Smooth muscle cell (in vitro differentiated cells): ENCODE measurements at regions not wholly inside any gene's neighbourhood (a gene's known extent, or its start where the extent isn't known, plus 50 kb on each side); places are given as distances from the start of the nearest gene placed in this dataset.

ENCODE experiments used
- DNase-seq: peaks from one replicate; lab custom pipeline; 2025; ENCODE audit not compliant: unreplicated experiment; lab: John Stamatoyannopoulos, UW
- H2AFZ ChIP-seq: fragments of 200-600 bp; sonication (generic); 2 replicates; pipeline ENCODE4 v1.6.0; 2016; ENCODE audit warnings: antibody characterized with exemption, low read depth, mild to moderate bottlenecking
- H3F3A ChIP-seq: fragments of 200-600 bp; sonication (generic); 2 replicates; pipeline ENCODE4 v1.6.0; 2017; ENCODE audit warnings: antibody characterized with exemption, low read depth
- H3K27ac ChIP-seq: fragments of 200-600 bp; sonication (generic); 2 replicates; pipeline ENCODE4 v1.5.1; 2016; ENCODE audit warnings: low read depth, mild to moderate bottlenecking
- H3K27me3 ChIP-seq: fragments of 200-600 bp; sonication (generic); 2 replicates; pipeline ENCODE4 v1.6.1; 2016; ENCODE audit warnings: low read depth, mild to moderate bottlenecking
- H3K36me3 ChIP-seq: fragments of 200-600 bp; sonication (generic); 2 replicates; pipeline ENCODE4 v1.5.1; 2016; ENCODE audit warnings: low read depth
- H3K4me1 ChIP-seq: fragments of 200-600 bp; sonication (generic); 2 replicates; pipeline ENCODE4 v1.5.1; 2016; ENCODE audit warnings: low read depth
- H3K4me2 ChIP-seq: fragments of 200-600 bp; sonication (generic); 2 replicates; pipeline ENCODE4 v1.6.0; 2016; ENCODE audit warnings: mild to moderate bottlenecking
- H3K4me3 ChIP-seq: fragments of 200-600 bp; sonication (generic); 2 replicates; pipeline ENCODE4 v1.5.1; 2016; ENCODE audit warnings: mild to moderate bottlenecking
- H3K79me2 ChIP-seq: fragments of 200-600 bp; sonication (generic); 2 replicates; pipeline ENCODE4 v1.6.0; 2016; ENCODE audit warnings: low read depth, mild to moderate bottlenecking
- H3K9ac ChIP-seq: fragments of 200-600 bp; sonication (generic); 2 replicates; pipeline ENCODE4 v1.6.0; 2016; ENCODE audit warnings: low read depth
- H3K9me3 ChIP-seq: fragments of 200-600 bp; sonication (generic); replicated peaks from 2 replicates; pipeline ENCODE4 v1.5.1; 2016; ENCODE audit warnings: low read depth
- H4K20me1 ChIP-seq: fragments of 200-600 bp; sonication (generic); 2 replicates; pipeline ENCODE4 v1.6.0; 2016; ENCODE audit warnings: low read depth
- WGBS: methylation state at CpG from one replicate; pipeline ENCODE4 v1.1.7; 2016; ENCODE audit warnings: low lambda C conversion rate; 5-methylcytosine and 5-hydroxymethylcytosine counted together
- TF ChIP-seq, protein P1 (sequence below): fragments of 200-600 bp; sonication (generic); IDR thresholded peaks from 2 replicates; pipeline ENCODE4 v1.5.1; 2017; ENCODE audit warnings: borderline replicate concordance, mild to moderate bottlenecking, antibody characterized with exemption; ENCODE audit not compliant: insufficient read depth, poor library complexity, severe bottlenecking

DNA sequence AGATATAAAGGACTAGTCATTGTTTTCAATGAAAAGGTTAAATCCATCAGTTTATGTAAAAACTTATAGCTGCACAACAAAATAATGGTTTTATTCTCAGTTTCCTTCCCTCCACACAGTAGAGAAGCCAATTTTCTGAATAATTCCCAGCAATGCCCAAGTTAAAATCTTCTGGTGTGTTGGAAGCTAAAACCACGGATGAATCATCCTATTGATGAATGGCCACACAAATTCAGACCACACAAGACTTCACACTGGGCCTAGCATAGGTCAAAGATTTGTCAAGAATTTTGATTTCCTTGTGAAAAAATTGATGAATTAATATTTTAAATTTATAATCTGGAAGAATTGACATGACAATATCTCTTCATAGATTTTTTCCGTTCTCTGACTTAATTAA is 617.6 kb downstream of the INHBA start:
- WGBS, result 70% methylated on average over 2 of the region's 2 CpGs
- H3K79me2 ChIP-seq, result no peaks in the 10 kb centered on the region
- H3K36me3 ChIP-seq, result peaks cover 3% of the 10 kb centered on the region
- TF ChIP-seq, protein P1, sequence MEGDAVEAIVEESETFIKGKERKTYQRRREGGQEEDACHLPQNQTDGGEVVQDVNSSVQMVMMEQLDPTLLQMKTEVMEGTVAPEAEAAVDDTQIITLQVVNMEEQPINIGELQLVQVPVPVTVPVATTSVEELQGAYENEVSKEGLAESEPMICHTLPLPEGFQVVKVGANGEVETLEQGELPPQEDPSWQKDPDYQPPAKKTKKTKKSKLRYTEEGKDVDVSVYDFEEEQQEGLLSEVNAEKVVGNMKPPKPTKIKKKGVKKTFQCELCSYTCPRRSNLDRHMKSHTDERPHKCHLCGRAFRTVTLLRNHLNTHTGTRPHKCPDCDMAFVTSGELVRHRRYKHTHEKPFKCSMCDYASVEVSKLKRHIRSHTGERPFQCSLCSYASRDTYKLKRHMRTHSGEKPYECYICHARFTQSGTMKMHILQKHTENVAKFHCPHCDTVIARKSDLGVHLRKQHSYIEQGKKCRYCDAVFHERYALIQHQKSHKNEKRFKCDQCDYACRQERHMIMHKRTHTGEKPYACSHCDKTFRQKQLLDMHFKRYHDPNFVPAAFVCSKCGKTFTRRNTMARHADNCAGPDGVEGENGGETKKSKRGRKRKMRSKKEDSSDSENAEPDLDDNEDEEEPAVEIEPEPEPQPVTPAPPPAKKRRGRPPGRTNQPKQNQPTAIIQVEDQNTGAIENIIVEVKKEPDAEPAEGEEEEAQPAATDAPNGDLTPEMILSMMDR, result no peak
- DNase-seq, result no peak
- no peaks in the 10 kb centered on the region for H3K27me3 ChIP-seq
- no peak overlapping the region for H2AFZ ChIP-seq
- H3K4me1 ChIP-seq, result no peaks in the 10 kb centered on the region
- no peak overlapping the region for H3K9ac ChIP-seq
- H3K27ac ChIP-seq, result no peak overlapping the region
- no peak overlapping the region for H3K4me2 ChIP-seq
- H4K20me1 ChIP-seq, result no peaks in the 10 kb centered on the region
- H3K4me3 ChIP-seq, result no peak overlapping the region
- no peaks in the 10 kb centered on the region for H3F3A ChIP-seq
- H3K9me3 ChIP-seq, result no peaks in the 10 kb centered on the region

DNA sequence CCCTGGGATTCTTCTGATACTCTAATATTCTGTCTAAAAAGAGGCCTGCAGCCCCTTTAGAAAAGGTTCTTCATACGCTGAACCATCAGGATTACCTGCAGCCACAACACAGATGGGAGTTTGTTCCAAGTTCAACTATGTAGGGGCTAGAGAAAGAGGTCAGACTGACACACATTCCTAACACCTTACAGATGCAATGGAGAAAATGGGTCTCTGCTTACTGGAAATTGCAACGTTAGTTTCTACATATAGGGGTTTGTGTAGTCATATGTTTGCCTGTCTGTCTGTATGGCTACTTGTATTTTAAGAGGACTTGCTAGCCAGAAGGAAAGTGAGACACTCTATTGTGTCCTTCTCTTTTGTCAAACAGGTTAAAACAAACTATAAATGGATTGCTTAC is 618.5 kb downstream of the INHBA start:
- Histone ChIP-seq H2AFZ (no peak overlapping the region), H3K4me2 (no peak overlapping the region), H3K9ac (no peak overlapping the region), H3K27me3 (no peaks in the 10 kb centered on the region), H3K9me3 (no peaks in the 10 kb centered on the region), H3F3A (no peaks in the 10 kb centered on the region), H3K79me2 (no peaks in the 10 kb centered on the region), H3K4me3 (no peak overlapping the region), H3K36me3 (peaks cover 3% of the 10 kb centered on the region), H4K20me1 (no peaks in the 10 kb centered on the region), H3K4me1 (no peaks in the 10 kb centered on the region), H3K27ac (no peak overlapping the region)
- TF ChIP-seq, protein P1, result no peak
- 73% methylated on average over 2 of the region's 2 CpGs for WGBS
- DNase-seq, result no peak

DNA sequence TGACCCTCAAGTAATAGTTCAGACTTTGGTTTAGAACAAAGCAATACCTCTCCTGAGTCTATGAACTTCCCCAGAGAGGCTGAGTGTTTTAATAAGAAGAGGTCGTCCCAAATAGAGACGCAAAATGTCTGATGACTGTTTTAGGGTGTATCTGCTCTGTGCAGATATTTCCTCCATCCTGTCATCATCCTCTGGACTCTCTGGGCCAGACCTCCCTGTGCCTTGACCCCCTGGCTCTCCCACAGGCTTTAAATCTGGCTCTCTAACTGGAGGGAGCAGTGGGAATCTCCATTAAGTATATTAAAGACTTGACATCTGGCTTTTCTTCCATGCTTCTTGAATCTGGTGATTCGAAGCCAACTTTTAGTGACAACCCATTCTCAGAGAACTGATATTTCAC is 633.3 kb downstream of the INHBA start:
- Histone ChIP-seq H3K4me2 (no peak overlapping the region), H3K27me3 (no peaks in the 10 kb centered on the region)
- WGBS, result 99% methylated on average over 3 of the region's 3 CpGs

DNA sequence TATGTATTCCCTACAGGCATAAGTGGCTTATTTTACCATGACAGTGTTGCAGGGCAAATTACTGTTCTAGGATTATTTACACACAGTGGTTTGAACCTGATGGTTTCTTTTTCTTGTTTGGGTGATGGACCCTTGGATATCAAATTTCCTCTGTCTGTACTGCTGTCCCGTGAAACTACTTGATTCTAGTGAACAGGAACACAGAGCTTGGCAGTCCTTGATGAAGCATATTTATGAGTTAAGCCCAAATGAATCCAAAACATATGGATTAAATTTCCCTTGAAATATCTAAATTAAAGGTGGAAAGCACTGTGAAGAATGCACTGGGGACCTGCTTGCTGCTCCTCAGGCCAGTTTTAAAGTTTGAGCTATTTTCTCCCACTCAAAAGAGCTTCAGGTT is 635.3 kb downstream of the INHBA start:
- Histone ChIP-seq H3K9me3 (no peaks in the 10 kb centered on the region), H4K20me1 (no peaks in the 10 kb centered on the region), H3F3A (no peaks in the 10 kb centered on the region), H3K9ac (no peak overlapping the region), H3K79me2 (no peaks in the 10 kb centered on the region), H3K4me2 (no peak overlapping the region), H3K27me3 (no peaks in the 10 kb centered on the region), H3K27ac (no peak overlapping the region), H3K4me1 (no peaks in the 10 kb centered on the region), H2AFZ (no peak overlapping the region), H3K36me3 (no peaks in the 10 kb centered on the region), H3K4me3 (no peak overlapping the region)
- TF ChIP-seq, protein P1, result no peak
- 90% methylated on average over 1 of the region's 1 CpG for WGBS
- DNase-seq, result no peak

More for the DNA sequence above, 633.3 kb downstream of the INHBA start:
- Histone ChIP-seq H3F3A (no peaks in the 10 kb centered on the region), H3K36me3 (no peaks in the 10 kb centered on the region), H3K9me3 (no peaks in the 10 kb centered on the region), H3K4me1 (no peaks in the 10 kb centered on the region), H3K27ac (no peak overlapping the region), H2AFZ (no peak overlapping the region), H3K79me2 (no peaks in the 10 kb centered on the region), H3K4me3 (no peak overlapping the region), H3K9ac (no peak overlapping the region), H4K20me1 (no peaks in the 10 kb centered on the region)
- DNase-seq, result no peak
- TF ChIP-seq, protein P1, result no peak
